Ishikawa (cell line): ENCODE measurements at regions not wholly inside any gene's neighbourhood (a gene's known extent, or its start where the extent isn't known, plus 50 kb on each side); places are given as distances from the start of the nearest gene placed in this dataset.
A peak's percentile ranks its signal among the peaks of the same experiment; 100 is the strongest.

Experiments
- CEBPB ChIP-seq: IDR thresholded peaks from 2 replicates; pipeline ENCODE4 v1.6.1; 2012
- CREB1 ChIP-seq: IDR thresholded peaks from 2 replicates; pipeline ENCODE4 v1.6.1; 2012; ENCODE audit warnings: low read depth
- EGR1 ChIP-seq: IDR thresholded peaks from 2 replicates; pipeline ENCODE4 v1.6.1; 2012
- EP300 ChIP-seq: IDR thresholded peaks from 2 replicates; pipeline ENCODE4 v1.6.1; 2012; ENCODE audit warnings: borderline replicate concordance
- FOXM1 ChIP-seq: IDR thresholded peaks from 2 replicates; pipeline ENCODE4 v1.6.1; 2012; ENCODE audit warnings: low read depth, borderline replicate concordance
- NFIC ChIP-seq: IDR thresholded peaks from 2 replicates; pipeline ENCODE4 v1.6.1; 2012
- RAD21 ChIP-seq: IDR thresholded peaks from 2 replicates; pipeline ENCODE4 v1.6.1; 2012; ENCODE audit warnings: low read depth
- TAF1 ChIP-seq: IDR thresholded peaks from 2 replicates; pipeline ENCODE4 v1.6.1; 2012; ENCODE audit warnings: low read depth, mild to moderate bottlenecking
- TCF12 ChIP-seq: IDR thresholded peaks from 2 replicates; pipeline ENCODE4 v1.6.1; 2012; ENCODE audit warnings: low read depth
- TEAD4 ChIP-seq: IDR thresholded peaks from 2 replicates; pipeline ENCODE4 v1.6.1; 2012
- YY1 ChIP-seq: IDR thresholded peaks from 2 replicates; pipeline ENCODE4 v1.6.1; 2012; ENCODE audit warnings: low read depth
- ZBTB7A ChIP-seq: IDR thresholded peaks from 2 replicates; pipeline ENCODE4 v1.6.1; 2012; ENCODE audit warnings: low read depth
- TF ChIP-seq, protein P1 (sequence below): IDR thresholded peaks from 2 replicates; pipeline ENCODE4 v1.6.1; 2012
- TF ChIP-seq, protein P2 (sequence below): IDR thresholded peaks from 2 replicates; pipeline ENCODE4 v1.6.1; 2012
- TF ChIP-seq, protein P3 (sequence below): IDR thresholded peaks from 2 replicates; pipeline ENCODE4 v1.6.1; 2012; ENCODE audit warnings: low read depth, mild to moderate bottlenecking

DNA sequence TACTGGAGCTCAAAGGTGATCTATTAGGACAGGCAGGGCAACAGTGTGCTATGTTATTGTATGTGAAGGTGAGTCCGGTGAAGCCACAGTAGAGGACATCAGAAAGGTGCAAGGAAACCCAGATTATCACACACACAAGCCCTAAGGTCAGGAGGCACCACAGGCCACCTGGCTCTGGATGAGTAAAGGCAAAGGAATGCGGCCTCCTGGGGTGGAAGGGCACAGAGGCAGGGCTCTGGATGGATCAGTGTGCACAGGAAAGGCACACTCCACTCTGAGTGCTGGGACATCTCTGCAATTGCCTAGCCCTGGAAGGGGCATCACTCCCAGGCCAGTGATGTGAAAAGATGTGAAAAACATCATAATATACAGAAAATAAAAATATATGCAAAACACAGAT is 683.5 kb downstream of the TRIML1 start:
- TF ChIP-seq NFIC (0 out of 2 replicates have a peak, but pooled peaks have one; percentile 30), ZBTB7A (no peak), CEBPB (no peak), CREB1 (no peak), RAD21 (peak; percentile 21; the same call in 1 of the 2 replicates), TEAD4 (peak; percentile 96), EP300 (peak; percentile 64; the same call in 1 of the 2 replicates), TCF12 (peak; percentile 87), TAF1 (no peak), EGR1 (no peak), YY1 (no peak), FOXM1 (no peak)
- TF ChIP-seq, protein P1, sequence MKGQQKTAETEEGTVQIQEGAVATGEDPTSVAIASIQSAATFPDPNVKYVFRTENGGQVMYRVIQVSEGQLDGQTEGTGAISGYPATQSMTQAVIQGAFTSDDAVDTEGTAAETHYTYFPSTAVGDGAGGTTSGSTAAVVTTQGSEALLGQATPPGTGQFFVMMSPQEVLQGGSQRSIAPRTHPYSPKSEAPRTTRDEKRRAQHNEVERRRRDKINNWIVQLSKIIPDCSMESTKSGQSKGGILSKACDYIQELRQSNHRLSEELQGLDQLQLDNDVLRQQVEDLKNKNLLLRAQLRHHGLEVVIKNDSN: peak; percentile 12; the same call in 1 of the 2 replicates
- TF ChIP-seq, protein P2, sequence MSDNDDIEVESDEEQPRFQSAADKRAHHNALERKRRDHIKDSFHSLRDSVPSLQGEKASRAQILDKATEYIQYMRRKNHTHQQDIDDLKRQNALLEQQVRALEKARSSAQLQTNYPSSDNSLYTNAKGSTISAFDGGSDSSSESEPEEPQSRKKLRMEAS: peak; percentile 48; the same call in 1 of the 2 replicates
- TF ChIP-seq, protein P3, sequence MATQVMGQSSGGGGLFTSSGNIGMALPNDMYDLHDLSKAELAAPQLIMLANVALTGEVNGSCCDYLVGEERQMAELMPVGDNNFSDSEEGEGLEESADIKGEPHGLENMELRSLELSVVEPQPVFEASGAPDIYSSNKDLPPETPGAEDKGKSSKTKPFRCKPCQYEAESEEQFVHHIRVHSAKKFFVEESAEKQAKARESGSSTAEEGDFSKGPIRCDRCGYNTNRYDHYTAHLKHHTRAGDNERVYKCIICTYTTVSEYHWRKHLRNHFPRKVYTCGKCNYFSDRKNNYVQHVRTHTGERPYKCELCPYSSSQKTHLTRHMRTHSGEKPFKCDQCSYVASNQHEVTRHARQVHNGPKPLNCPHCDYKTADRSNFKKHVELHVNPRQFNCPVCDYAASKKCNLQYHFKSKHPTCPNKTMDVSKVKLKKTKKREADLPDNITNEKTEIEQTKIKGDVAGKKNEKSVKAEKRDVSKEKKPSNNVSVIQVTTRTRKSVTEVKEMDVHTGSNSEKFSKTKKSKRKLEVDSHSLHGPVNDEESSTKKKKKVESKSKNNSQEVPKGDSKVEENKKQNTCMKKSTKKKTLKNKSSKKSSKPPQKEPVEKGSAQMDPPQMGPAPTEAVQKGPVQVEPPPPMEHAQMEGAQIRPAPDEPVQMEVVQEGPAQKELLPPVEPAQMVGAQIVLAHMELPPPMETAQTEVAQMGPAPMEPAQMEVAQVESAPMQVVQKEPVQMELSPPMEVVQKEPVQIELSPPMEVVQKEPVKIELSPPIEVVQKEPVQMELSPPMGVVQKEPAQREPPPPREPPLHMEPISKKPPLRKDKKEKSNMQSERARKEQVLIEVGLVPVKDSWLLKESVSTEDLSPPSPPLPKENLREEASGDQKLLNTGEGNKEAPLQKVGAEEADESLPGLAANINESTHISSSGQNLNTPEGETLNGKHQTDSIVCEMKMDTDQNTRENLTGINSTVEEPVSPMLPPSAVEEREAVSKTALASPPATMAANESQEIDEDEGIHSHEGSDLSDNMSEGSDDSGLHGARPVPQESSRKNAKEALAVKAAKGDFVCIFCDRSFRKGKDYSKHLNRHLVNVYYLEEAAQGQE: no peak

DNA sequence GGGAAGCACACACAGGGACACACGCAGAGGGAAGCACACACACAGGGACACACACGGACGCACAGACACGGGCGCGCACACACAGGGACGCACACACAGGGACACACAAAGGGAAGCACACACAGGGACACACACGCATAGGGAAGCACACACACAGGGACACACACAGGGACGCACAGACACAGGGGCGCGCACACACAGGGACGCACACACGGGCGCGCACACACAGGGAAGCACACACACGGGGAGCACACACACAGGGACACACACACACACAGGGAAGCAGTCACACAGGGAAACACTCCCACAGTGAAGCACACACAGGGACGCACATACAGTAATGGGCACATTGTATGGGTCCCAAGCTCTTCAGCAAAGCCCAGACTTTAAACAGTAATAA is 685.3 kb downstream of the TRIML1 start:
- TF ChIP-seq TAF1 (no peak), CEBPB (no peak), NFIC (no peak), CREB1 (no peak), EP300 (no peak), ZBTB7A (no peak), YY1 (no peak), EGR1 (no peak), FOXM1 (no peak), TEAD4 (no peak), RAD21 (no peak), TCF12 (no peak)
- TF ChIP-seq, protein P2: no peak
- TF ChIP-seq, protein P1: no peak
- TF ChIP-seq, protein P3: no peak

DNA sequence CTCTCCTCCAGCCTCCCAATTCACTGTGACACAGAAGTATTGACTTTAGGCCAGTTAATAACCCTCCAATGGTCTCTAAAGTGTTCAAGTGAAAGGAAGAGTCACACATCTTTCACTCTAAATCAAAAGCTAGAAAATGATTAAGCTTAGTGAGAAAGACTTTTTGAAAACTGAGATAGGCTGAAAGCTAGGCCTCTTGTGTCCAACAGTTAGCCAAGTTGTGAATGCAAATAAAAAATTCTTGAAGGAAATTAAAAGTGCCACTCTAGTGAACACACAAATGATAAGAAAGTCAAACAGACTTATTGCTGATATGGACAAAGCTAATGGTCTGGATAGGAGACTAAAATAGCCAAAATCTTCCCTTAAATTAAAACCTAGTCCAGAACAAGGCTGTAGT is 687.2 kb downstream of the TRIML1 start:
- no peak for TF ChIP-seq TAF1
- no peak for TF ChIP-seq RAD21
- TF ChIP-seq EGR1: no peak
- no peak for TF ChIP-seq TEAD4
- no peak for TF ChIP-seq TCF12
- TF ChIP-seq EP300: no peak
- TF ChIP-seq CEBPB: no peak
- TF ChIP-seq YY1: no peak
- TF ChIP-seq NFIC: no peak
- TF ChIP-seq, protein P3: no peak
- TF ChIP-seq, protein P1: no peak
- no peak for TF ChIP-seq CREB1
- TF ChIP-seq, protein P2: no peak
- TF ChIP-seq FOXM1: no peak
- TF ChIP-seq ZBTB7A: no peak

DNA sequence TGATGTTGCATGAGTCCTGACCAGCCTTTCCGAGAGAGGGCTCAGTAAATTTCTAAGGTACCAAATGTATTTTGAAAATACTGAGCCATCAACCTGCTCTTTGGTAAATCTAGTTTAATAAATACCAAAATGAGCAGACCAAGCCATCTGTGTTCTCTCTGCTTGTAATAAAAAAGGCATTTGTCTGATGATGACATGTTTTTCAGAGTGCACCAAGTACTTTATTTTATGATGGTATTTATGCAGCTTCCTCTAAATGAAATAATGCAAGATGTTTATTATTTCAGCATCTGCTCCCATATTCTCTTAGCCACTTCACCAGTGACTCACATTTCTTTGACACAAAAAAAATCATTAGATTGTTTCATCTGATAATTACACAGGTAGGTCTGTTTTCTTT is 700.5 kb downstream of the TRIML1 start:
- TF ChIP-seq, protein P1: no peak
